ENCODE measurements at regions not wholly inside any gene's neighbourhood (a gene's known extent, or its start where the extent isn't known, plus 50 kb on each side); places are given as distances from the start of the nearest gene placed in this dataset.

DNA sequence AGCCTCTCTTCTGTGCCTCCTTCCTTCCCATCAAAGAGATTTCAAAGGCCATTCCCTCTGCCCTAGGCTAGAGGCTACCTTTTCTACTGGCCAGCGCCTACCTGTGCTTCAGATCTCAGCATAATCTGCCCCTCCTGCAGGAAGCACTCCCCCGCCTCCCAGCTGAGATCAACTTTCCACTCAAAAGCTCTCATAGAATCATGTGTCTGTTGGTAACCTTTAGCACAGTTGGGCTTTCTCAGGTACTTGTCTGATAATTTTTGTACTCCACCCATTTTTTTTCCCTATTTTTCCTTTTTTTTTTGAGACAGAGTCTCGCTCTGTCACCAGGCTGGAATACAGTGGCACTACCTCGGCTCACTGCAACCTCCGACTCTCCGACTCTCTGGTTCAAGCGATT, 231.0 kb upstream of the PRSS58 start:
- no peaks in the 10 kb centered on the region; the same call in 1 of the 2 replicates for H3K4me1 ChIP-seq (ENCODE audit: control insufficient read depth, insufficient read depth, low read length)
- intact Hi-C loops (cut with micrococcal nuclease) (no loop called here), dilution Hi-C loops (cut with HindIII; ENCODE audit: low sequenced_read_pairs, unreplicated experiment) (no loop called here), in situ Hi-C loops (cut with MboI; ENCODE audit: low sequenced_read_pairs) (no loop called here)
- ATAC-seq (ENCODE audit: low read depth) (no peak), DNase-seq (no peak)
- no TSS peak for BruUV-seq (replicated peaks)
- no peak overlapping the region for H3K14ac ChIP-seq (replicated peaks; ENCODE audit: low read depth, low read length)
- no peak overlapping the region for H3K4ac ChIP-seq (ENCODE audit: low read depth, low read length)
- no peak overlapping the region for H2AK5ac ChIP-seq (ENCODE audit: low read depth, low read length)
- no peak overlapping the region for H3K4me2 ChIP-seq (ENCODE audit: low read depth, low read length)
- H4K91ac ChIP-seq (ENCODE audit: insufficient read depth, low read depth, low read length): no peak overlapping the region
- no peaks in the 10 kb centered on the region for H3K79me1 ChIP-seq (ENCODE audit: low read depth in 1 of 2, low read length in 2 of 2)
- ChIA-PET POLR2A (ENCODE audit: unreplicated experiment) (no interaction called here), CTCF (interaction anchor here (0.6 kb wide), 1 partner anchor 20 kb away, joined by 3 read pairs; no protein-coding TSS in a partner anchor)
- H3K23ac ChIP-seq (ENCODE audit: low read depth, low read length): no peak overlapping the region
- H4K8ac ChIP-seq (ENCODE audit: low read depth in 2 of 2, low read length in 2 of 2): no peak overlapping the region
- H3K56ac ChIP-seq (ENCODE audit: extremely low read depth, insufficient read depth, low read length): no peak overlapping the region
- no peak overlapping the region for H2BK15ac ChIP-seq (ENCODE audit: low read depth, low read length)
- no peak overlapping the region for H2BK5ac ChIP-seq (ENCODE audit: low read depth, low read length, poor library complexity, severe bottlenecking)
- 84% methylated on average over 7 of the region's 7 CpGs; no CpG with 5 or more reads in 1 of the 2 experiments for WGBS, 2 experiments (ENCODE audit: extremely low coverage in 2 of 2, insufficient read length in 1 of 2)
- H2BK20ac ChIP-seq (ENCODE audit: low read depth, low read length): no peak overlapping the region
- no peak overlapping the region for H2BK120ac ChIP-seq (ENCODE audit: low read depth, low read length)
- no peaks in the 10 kb centered on the region for H4K20me1 ChIP-seq (ENCODE audit: insufficient read depth, low read length)
- H3K9me3 ChIP-seq (ENCODE audit: control insufficient read depth, insufficient read depth, low read length): no peaks in the 10 kb centered on the region
- H2AK9ac ChIP-seq (replicated peaks; ENCODE audit: low read depth, low read length, poor library complexity): no peak overlapping the region
- no peak overlapping the region for H4K5ac ChIP-seq (ENCODE audit: low read depth, low read length)
- H3K27ac ChIP-seq (ENCODE audit: insufficient read depth, low read length): no peak overlapping the region
- peaks cover 3% of the 10 kb centered on the region; the same call in 1 of the 2 replicates for H3K27me3 ChIP-seq (ENCODE audit: control insufficient read depth, insufficient read depth, low read length)
- no peak overlapping the region for H3K18ac ChIP-seq (ENCODE audit: low read depth, low read length)
- no peak overlapping the region for H2AFZ ChIP-seq (replicated peaks; ENCODE audit: low read length, poor library complexity)
- H3K9me1 ChIP-seq (ENCODE audit: insufficient read depth, low read length): no peaks in the 10 kb centered on the region; the same call in 1 of the 2 replicates
- TF ChIP-seq SMC3 (IDR thresholded peaks at IDR 0.05; ENCODE audit: low read depth, low read length) (no peak), BHLHE40 (IDR thresholded peaks at IDR 0.05; ENCODE audit: low read depth, low read length) (no peak), MXI1 (IDR thresholded peaks at IDR 0.05; ENCODE audit: borderline replicate concordance, low read depth, low read length) (no peak), RAD21 (IDR thresholded peaks at IDR 0.05; ENCODE audit: low read length) (no peak), RCOR1 (IDR thresholded peaks at IDR 0.05; ENCODE audit: insufficient replicate concordance, low read length) (no peak), CHD1 (IDR thresholded peaks at IDR 0.05; ENCODE audit: low read depth, low read length) (no peak), CEBPB (IDR thresholded peaks at IDR 0.05; ENCODE audit: low read depth, low read length) (no peak), MAZ (IDR thresholded peaks at IDR 0.05; ENCODE audit: borderline replicate concordance, low read depth, low read length) (no peak)
- TF ChIP-seq, protein P1, sequence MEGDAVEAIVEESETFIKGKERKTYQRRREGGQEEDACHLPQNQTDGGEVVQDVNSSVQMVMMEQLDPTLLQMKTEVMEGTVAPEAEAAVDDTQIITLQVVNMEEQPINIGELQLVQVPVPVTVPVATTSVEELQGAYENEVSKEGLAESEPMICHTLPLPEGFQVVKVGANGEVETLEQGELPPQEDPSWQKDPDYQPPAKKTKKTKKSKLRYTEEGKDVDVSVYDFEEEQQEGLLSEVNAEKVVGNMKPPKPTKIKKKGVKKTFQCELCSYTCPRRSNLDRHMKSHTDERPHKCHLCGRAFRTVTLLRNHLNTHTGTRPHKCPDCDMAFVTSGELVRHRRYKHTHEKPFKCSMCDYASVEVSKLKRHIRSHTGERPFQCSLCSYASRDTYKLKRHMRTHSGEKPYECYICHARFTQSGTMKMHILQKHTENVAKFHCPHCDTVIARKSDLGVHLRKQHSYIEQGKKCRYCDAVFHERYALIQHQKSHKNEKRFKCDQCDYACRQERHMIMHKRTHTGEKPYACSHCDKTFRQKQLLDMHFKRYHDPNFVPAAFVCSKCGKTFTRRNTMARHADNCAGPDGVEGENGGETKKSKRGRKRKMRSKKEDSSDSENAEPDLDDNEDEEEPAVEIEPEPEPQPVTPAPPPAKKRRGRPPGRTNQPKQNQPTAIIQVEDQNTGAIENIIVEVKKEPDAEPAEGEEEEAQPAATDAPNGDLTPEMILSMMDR (conservative IDR thresholded peaks at IDR 0.05; ENCODE audit: low read depth, low read length): no peak
- TF ChIP-seq, protein P2, sequence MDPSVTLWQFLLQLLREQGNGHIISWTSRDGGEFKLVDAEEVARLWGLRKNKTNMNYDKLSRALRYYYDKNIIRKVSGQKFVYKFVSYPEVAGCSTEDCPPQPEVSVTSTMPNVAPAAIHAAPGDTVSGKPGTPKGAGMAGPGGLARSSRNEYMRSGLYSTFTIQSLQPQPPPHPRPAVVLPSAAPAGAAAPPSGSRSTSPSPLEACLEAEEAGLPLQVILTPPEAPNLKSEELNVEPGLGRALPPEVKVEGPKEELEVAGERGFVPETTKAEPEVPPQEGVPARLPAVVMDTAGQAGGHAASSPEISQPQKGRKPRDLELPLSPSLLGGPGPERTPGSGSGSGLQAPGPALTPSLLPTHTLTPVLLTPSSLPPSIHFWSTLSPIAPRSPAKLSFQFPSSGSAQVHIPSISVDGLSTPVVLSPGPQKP (IDR thresholded peaks at IDR 0.05; ENCODE audit: borderline replicate concordance, low read depth, low read length): no peak
- no peak overlapping the region for H3K9ac ChIP-seq (ENCODE audit: low read depth, low read length)
- H3K4me3 ChIP-seq (ENCODE audit: insufficient read depth, low read depth, low read length): no peak overlapping the region
- H3K36me3 ChIP-seq (ENCODE audit: control insufficient read depth, insufficient read depth, low read length): no peaks in the 10 kb centered on the region
